Transverse colon (tissue), 4 donors: ENCODE measurements at regions not wholly inside any gene's neighbourhood (a gene's known extent, or its start where the extent isn't known, plus 50 kb on each side); places are given as distances from the start of the nearest gene placed in this dataset.

ENCODE experiments used
- DNase-seq: peaks from one replicate; pipeline ENCODE4 v3.0.0-alpha.2; 2019
- H3K27ac ChIP-seq, 4 donors: fragments of 200-600 bp; sonication (generic); 2 replicates each; pipeline ENCODE4 v1.5.1; 2016 to 2018; ENCODE audit warnings: inconsistent platforms in 4 of 4
- H3K27me3 ChIP-seq: fragments of 200-600 bp; sonication (generic); 2 replicates; pipeline ENCODE4 v1.5.1; 2017; ENCODE audit warnings: inconsistent platforms
- H3K36me3 ChIP-seq, 4 donors: fragments of 200-600 bp; sonication (generic); 2 replicates each; pipeline ENCODE4 v1.5.1; 2017 to 2019; ENCODE audit warnings: inconsistent platforms in 4 of 4
- H3K4me1 ChIP-seq, 4 donors: fragments of 200-600 bp; sonication (generic); 2 replicates each; pipeline ENCODE4 v1.5.1; 2017 to 2020; ENCODE audit warnings: inconsistent platforms in 4 of 4
- H3K4me3 ChIP-seq, 4 donors: fragments of 200-600 bp; sonication (generic); 1 replicate in 1 of 4; 2 replicates in 3 of 4; pipeline versions ENCODE4 v1.5.1 to v1.6.1; 2017 to 2019; ENCODE audit warnings: inconsistent platforms in 4 of 4
- H3K9me3 ChIP-seq, 2 donors: fragments of 200-600 bp; sonication (generic); 2 replicates each; pipeline ENCODE4 v1.5.1; 2017 to 2019; ENCODE audit warnings: inconsistent platforms in 2 of 2
- EP300 ChIP-seq: sonication (generic); formaldehyde crosslinking; IDR thresholded peaks from one replicate; pipeline ENCODE4 v1.6.1; 2017; ENCODE audit warnings: antibody characterized with exemption, low read depth
- POLR2A ChIP-seq: fragments of 450-650 bp; IDR thresholded peaks from one replicate; pipeline ENCODE4 v1.6.1; 2016; ENCODE audit warnings: antibody characterized with exemption, mild to moderate bottlenecking, moderate library complexity
- POLR2AphosphoS5 ChIP-seq, 3 donors: sonication (generic); formaldehyde crosslinking; IDR thresholded peaks; one replicate each; pipeline ENCODE4 v1.6.1; 2016; ENCODE audit warnings: antibody characterized with exemption in 3 of 3
- WGBS, 2 donors: methylation state at CpG; one replicate each; pipeline ENCODE4 v1.1.5; 2018; ENCODE audit warnings: low coverage in 1 of 2; 5-methylcytosine and 5-hydroxymethylcytosine counted together
- in situ Hi-C, 4 donors: fragments of 200-750 bp; cut with MboI; loops; one replicate each; pipeline versions ENCODE4 v1.15.0 to v1.15.1; 2017; ENCODE audit warnings: low sequenced_read_pairs in 3 of 4, low pct_ligation_motif_present in 1 of 4, low pct_unique_long_range_greater_than_20kb in 1 of 4
- intact Hi-C: fragments of 100-400 bp; cut with DNase I; formaldehyde crosslinking; loops from one replicate; pipeline ENCODE4 v1.15.1; 2023; ENCODE audit warnings: low total_unique reads
- TF ChIP-seq, protein P1 (sequence below), 5 experiments: fragments of 200-600 bp in 3 of 5; fragments of 450-650 bp in 2 of 5; sonication (generic) in 3 of 5; IDR thresholded peaks; 1 replicate in 2 of 5; 2 replicates in 3 of 5; pipeline ENCODE4 v1.5.1; 2016 to 2017; ENCODE audit warnings: antibody characterized with exemption in 5 of 5, inconsistent platforms in 3 of 5, mild to moderate bottlenecking in 2 of 5, moderate library complexity in 1 of 5

GRCh38 chr3:81861593-81861992 is 100.1 kb upstream of the GBE1 start:
- no peak overlapping the region for H3K4me3 ChIP-seq
- in situ Hi-C loops (no loop called here), intact Hi-C loops (no loop called here)
- H3K27me3 ChIP-seq: no peaks in the 10 kb centered on the region
- WGBS, 2 donors: 56 to 67% methylated on average over 1 of the region's 1 CpG
- H3K9me3 ChIP-seq: no peaks in the 10 kb centered on the region
- H3K36me3 ChIP-seq: peaks cover 0 to 3% (median 0%) of the 10 kb centered on the region in 4 donors
- no peak overlapping the region for H3K27ac ChIP-seq
- no peaks in the 10 kb centered on the region for H3K4me1 ChIP-seq
- DNase-seq: no peak
- TF ChIP-seq, protein P1, sequence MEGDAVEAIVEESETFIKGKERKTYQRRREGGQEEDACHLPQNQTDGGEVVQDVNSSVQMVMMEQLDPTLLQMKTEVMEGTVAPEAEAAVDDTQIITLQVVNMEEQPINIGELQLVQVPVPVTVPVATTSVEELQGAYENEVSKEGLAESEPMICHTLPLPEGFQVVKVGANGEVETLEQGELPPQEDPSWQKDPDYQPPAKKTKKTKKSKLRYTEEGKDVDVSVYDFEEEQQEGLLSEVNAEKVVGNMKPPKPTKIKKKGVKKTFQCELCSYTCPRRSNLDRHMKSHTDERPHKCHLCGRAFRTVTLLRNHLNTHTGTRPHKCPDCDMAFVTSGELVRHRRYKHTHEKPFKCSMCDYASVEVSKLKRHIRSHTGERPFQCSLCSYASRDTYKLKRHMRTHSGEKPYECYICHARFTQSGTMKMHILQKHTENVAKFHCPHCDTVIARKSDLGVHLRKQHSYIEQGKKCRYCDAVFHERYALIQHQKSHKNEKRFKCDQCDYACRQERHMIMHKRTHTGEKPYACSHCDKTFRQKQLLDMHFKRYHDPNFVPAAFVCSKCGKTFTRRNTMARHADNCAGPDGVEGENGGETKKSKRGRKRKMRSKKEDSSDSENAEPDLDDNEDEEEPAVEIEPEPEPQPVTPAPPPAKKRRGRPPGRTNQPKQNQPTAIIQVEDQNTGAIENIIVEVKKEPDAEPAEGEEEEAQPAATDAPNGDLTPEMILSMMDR (IDR thresholded peaks at IDR 0.05): no peak
- no peak for TF ChIP-seq EP300
- no peak for TF ChIP-seq POLR2A

DNA sequence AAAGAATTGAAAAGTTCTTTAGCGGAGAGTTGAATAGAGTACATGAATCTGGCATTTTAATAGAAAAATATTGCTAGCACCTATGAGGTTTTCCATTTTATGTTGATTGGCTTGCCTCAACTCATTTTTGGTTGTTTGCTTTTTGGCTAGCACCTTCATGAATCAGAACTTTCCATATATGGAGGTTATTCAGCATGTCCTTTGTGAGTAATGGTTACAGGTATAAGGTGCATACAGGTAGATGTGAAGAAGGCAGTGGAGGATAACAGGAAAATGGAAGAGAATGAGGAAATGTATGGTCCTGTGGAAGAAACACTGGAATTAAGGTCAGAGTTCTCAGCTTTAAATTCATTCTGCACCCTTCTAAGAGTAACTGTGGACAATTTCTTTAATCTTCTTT is 98.1 kb upstream of the GBE1 start:
- Histone ChIP-seq H3K4me3 (no peak overlapping the region), H3K27ac (no peak overlapping the region), H3K9me3 (no peaks in the 10 kb centered on the region), H3K36me3 (peaks cover 0 to 3% (median 0%) of the 10 kb centered on the region in 4 donors), H3K4me1 (no peaks in the 10 kb centered on the region), H3K27me3 (no peaks in the 10 kb centered on the region)
- 92 to 100% methylated on average over 1 of the region's 1 CpG for WGBS, 2 donors
- TF ChIP-seq, protein P1 (IDR thresholded peaks at IDR 0.05): no peak
- TF ChIP-seq POLR2AphosphoS5 (IDR thresholded peaks at IDR 0.05): no peak
- TF ChIP-seq EP300: no peak
- TF ChIP-seq POLR2A: no peak
- intact Hi-C loops: no loop called here
- no peak for DNase-seq
- in situ Hi-C loops: no loop called here

DNA sequence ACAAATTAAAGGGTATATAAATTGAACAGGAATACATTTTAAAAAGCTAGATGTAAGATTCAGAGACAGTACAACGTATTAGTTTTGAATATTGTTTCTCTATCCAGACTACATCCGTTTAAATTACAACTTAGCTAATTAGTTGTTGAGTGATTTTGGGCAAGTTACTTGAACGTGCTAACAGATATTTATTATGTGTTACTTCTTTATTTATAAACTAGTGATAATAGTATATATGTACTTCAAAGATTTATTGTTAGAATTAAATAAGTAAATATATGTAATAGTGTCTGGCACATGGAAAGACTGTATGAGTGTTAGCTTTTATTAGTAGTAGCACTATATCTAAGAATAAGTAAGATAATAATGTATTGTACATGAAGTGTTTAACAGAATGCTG is 92.0 kb upstream of the GBE1 start:
- TF ChIP-seq POLR2A (no peak), POLR2AphosphoS5 (IDR thresholded peaks at IDR 0.05) (no peak), EP300 (no peak)
- TF ChIP-seq, protein P1 (IDR thresholded peaks at IDR 0.05): no peak

DNA sequence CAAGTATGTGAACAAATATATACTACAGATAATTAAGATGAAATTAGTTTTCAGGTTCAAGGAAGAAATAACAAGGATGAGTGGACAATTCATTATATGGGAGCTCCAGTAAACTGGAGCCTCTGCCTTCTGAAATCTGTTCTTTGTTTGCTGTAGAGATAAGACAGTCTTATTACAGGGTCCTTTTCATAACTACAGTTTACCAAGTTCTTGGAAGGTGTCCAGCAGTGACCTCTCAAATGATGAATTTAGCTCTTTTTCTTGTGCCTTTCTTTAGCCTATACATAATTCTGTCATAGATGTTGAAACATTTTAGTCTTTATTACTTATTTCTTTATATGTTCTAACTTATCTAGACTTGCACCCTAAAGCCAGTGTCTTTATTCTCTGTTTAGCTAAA is 89.7 kb upstream of the GBE1 start:
- DNase-seq: no peak
- Histone ChIP-seq H3K27me3 (no peaks in the 10 kb centered on the region), H3K4me1 (no peaks in the 10 kb centered on the region), H3K4me3 (no peak overlapping the region), H3K36me3 (no peaks in the 10 kb centered on the region), H3K27ac (no peak overlapping the region), H3K9me3 (no peaks in the 10 kb centered on the region)
- in situ Hi-C loops (no loop called here), intact Hi-C loops (no loop called here)
- TF ChIP-seq POLR2A (no peak), EP300 (no peak), POLR2AphosphoS5 (IDR thresholded peaks at IDR 0.05) (no peak)
- TF ChIP-seq, protein P1 (IDR thresholded peaks at IDR 0.05): no peak

More for the DNA sequence above, 92.0 kb upstream of the GBE1 start:
- Histone ChIP-seq H3K4me1 (no peaks in the 10 kb centered on the region), H3K4me3 (no peak overlapping the region), H3K27me3 (no peaks in the 10 kb centered on the region), H3K9me3 (no peaks in the 10 kb centered on the region), H3K36me3 (peaks cover 0 to 3% (median 0%) of the 10 kb centered on the region in 4 donors), H3K27ac (no peak overlapping the region)
- in situ Hi-C loops (no loop called here), intact Hi-C loops (no loop called here)
- DNase-seq: no peak
- WGBS, 2 donors: 66 to 78% methylated on average over 3 of the region's 3 CpGs
